ENCODE measurements at regions not wholly inside any gene's neighbourhood (a gene's known extent, or its start where the extent isn't known, plus 50 kb on each side); places are given as distances from the start of the nearest gene placed in this dataset.

DNA sequence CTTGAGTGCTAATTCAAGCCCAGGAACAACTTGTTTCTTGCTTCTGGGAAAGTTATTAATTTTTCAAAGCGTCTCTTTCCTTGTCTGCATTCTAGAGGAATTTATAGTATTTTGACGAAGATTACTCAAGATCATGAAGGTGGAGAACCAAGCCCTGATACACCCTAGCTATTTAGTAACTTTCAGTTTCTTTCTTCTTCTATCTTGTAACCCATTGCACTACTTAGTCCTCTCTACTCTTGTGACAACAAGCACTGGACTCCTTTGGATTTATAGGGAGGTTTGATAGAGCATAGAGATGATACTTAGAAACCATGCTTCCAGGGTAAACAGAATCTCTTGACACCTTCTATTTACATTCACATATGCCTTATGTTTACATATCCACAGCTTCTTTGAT lies 203.3 kb upstream of the GRM7 start:
- TF ChIP-seq POLR2A (IDR thresholded peaks at IDR 0.05) (no peak), CTCF (IDR thresholded peaks at IDR 0.05) (no peak), EP300 (IDR thresholded peaks at IDR 0.05) (no peak), POLR2AphosphoS5 (IDR thresholded peaks at IDR 0.05) (no peak)
